Gastrocnemius medialis (tissue), 4 donors: ENCODE measurements at regions not wholly inside any gene's neighbourhood (a gene's known extent, or its start where the extent isn't known, plus 50 kb on each side); places are given as distances from the start of the nearest gene placed in this dataset.

Source experiments
- CTCF ChIP-seq, 5 experiments: fragments of 450-650 bp in 3 of 5; fragments of 200-600 bp in 2 of 5; sonication (generic) in 2 of 5; IDR thresholded peaks in 4 of 5; conservative IDR thresholded peaks in 1 of 5; 1 replicate in 4 of 5; 2 replicates in 1 of 5; pipeline ENCODE4 v1.5.1; 2016 to 2019; ENCODE audit warnings: antibody characterized with exemption in 5 of 5, mild to moderate bottlenecking in 3 of 5, moderate library complexity in 3 of 5
- POLR2A ChIP-seq, 2 donors: fragments of 450-650 bp; IDR thresholded peaks; one replicate each; pipeline ENCODE4 v1.6.1; 2017; ENCODE audit warnings: antibody characterized with exemption in 2 of 2, mild to moderate bottlenecking in 2 of 2, moderate library complexity in 2 of 2

DNA sequence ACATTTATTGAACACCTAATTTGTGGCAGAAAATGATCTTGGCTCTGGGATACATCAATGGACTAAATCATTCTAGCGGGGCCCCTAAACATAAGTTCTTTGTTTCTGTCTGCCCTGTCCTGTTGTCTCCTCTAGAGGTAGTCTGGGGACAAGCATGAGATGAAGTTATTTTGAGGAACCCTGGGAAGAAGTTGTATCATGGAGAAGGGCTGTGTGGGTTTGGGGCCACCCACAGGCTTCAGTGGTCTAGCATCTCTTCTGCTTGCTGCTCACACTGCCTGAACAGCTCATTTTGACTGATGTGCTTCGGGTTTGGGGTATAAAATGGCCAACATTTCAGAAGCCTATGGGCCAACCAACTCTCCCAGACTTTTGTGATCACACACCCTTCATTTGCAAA is 50.3 kb upstream of the OSBPL11 start:
- TF ChIP-seq CTCF (IDR thresholded peaks at IDR 0.05 in 4 of 5, conservative IDR thresholded peaks at IDR 0.05 in 1 of 5) (no peak), POLR2A (IDR thresholded peaks at IDR 0.05) (no peak)
